ENCODE measurements at regions not wholly inside any gene's neighbourhood (a gene's known extent, or its start where the extent isn't known, plus 50 kb on each side); places are given as distances from the start of the nearest gene placed in this dataset.

- TF ChIP-seq CTCF (IDR thresholded peaks at IDR 0.05; ENCODE audit: poor library complexity) (no peak), EZH2phosphoT487 (IDR thresholded peaks at IDR 0.05; ENCODE audit: low read depth, severe bottlenecking, unreplicated experiment) (no peak)
These were observed 346.6 kb upstream of the PABPC4L start for GRCh38 chr4:134548052-134548628.
